NT2/D1 (cell line): ENCODE measurements at regions not wholly inside any gene's neighbourhood (a gene's known extent, or its start where the extent isn't known, plus 50 kb on each side); places are given as distances from the start of the nearest gene placed in this dataset.

Experiments
- SUZ12 ChIP-seq: IDR thresholded peaks from 2 replicates; pipeline ENCODE4 v1.6.1; 2011; ENCODE audit not compliant: insufficient read length, insufficient read depth; ENCODE audit errors: extremely low read depth
- YY1 ChIP-seq: IDR thresholded peaks from 2 replicates; pipeline ENCODE4 v1.6.1; 2011; ENCODE audit not compliant: insufficient read length, insufficient read depth
- ZNF274 ChIP-seq: IDR thresholded peaks from 2 replicates; pipeline ENCODE4 v1.6.1; 2011; ENCODE audit warnings: mild to moderate bottlenecking, low read depth, low read length

GRCh38 chr10:128364631-128365030 lies 238.4 kb upstream of the MKI67 start:
- TF ChIP-seq ZNF274: no peak
- TF ChIP-seq SUZ12: no peak
- no peak for TF ChIP-seq YY1
